T follicular helper cell (primary cell): ENCODE measurements at regions not wholly inside any gene's neighbourhood (a gene's known extent, or its start where the extent isn't known, plus 50 kb on each side); places are given as distances from the start of the nearest gene placed in this dataset.
"Not testable (repeated sequence)": the region's sequence is repeated elsewhere in the genome, so short reads cannot be mapped to it uniquely, and the experiment has no call there.

Experiments
- DNase-seq: peaks from one replicate; pipeline ENCODE4 v3.0.0-alpha.2; 2020; ENCODE audit warnings: low read depth

DNA sequence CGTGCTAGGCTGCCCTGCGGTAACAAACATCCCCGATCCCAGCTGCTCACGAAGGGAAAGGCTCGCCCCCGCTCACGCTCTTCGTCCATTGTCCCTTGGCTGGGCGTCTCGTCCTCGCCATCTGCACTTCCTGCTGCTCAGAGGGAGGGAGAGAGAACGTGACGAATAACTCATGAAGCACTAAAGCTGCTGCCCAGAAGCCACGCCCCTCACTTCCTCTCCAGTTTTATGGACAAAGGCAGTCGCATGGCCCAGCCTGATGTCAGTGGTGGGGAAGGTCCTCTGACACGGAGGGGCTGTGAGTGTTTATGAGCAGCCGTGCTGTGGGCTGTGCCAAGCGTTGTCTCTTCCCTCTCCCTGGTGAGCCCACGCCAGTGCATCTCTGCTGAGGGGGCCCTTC, 235.9 kb upstream of the SFSWAP start:
- DNase-seq, result not testable (repeated sequence)

DNA sequence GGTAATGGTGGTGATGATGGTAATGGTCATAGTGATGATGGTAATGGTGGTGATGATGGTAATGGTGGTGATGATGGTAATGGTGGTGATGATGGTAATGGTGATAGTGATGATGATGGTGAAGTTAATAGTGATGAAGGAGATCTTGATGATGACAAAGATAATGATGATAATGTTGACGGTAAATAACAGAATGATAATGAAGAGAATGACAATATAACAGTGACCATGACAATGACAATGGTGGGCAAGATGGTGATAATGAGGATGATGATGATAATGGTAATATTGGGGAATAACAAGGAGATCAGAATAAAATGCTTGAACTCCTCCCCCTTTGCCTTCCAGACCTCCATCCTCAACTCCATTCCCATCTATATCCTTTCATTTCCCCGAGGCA, 233.3 kb upstream of the SFSWAP start:
- no peak for DNase-seq

DNA sequence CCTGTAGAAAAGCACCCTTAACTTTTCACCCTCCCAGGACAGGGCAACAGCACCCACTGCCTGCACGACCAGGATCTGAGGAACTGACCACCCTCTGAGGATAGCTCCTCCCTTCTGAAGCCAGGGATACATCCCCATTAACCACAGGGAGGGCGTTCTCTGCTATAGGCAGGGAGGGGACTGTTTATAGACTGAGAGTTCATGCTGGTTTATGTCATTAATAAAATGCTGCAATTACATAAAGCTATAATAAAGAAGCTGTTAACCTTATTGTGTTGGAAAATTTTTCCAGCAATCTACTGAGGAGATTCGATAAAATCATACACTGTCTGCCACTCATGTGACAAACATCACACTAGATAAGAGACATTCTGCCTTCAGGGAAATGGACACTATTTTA, 232.4 kb upstream of the SFSWAP start:
- DNase-seq, result no peak

DNA sequence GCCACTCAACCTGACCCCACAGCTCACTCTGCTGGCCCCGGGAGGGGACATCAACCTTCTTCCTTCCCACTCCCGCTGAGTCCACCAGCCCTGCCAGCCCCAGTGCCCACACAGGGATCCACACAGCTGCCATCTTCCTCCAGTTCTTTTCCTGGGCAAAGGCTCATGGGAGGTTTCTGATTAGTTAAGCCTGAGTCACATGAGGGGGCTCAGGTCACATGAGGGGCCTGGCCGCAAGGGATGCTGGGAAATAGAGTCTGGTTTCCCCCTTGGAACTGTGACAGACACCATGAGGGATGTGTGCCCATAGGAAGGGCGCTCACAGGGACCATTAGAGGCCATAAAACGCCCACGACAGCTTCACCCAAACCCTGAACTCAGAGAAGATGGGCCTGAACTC, 228.7 kb upstream of the SFSWAP start:
- no peak for DNase-seq

DNA sequence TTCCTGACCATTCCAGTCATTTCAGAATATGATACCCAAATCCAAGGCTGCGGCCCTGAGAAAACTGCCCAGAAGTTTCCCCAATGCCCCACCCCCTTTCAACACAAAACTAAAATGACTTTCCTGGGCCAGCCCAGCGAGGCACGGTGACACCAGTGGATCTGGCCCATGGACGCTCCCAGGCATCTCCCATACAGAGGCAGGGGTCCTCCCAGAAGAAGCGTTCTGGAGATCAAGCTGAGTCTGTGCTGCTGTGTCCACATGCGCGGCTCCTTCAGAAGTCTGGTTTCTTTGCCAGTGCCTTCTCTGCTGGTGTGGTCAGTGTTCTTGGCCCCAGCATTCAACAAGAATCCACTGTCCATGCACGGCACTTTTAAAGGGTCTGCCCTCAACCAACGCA, 228.2 kb upstream of the SFSWAP start:
- no peak for DNase-seq

DNA sequence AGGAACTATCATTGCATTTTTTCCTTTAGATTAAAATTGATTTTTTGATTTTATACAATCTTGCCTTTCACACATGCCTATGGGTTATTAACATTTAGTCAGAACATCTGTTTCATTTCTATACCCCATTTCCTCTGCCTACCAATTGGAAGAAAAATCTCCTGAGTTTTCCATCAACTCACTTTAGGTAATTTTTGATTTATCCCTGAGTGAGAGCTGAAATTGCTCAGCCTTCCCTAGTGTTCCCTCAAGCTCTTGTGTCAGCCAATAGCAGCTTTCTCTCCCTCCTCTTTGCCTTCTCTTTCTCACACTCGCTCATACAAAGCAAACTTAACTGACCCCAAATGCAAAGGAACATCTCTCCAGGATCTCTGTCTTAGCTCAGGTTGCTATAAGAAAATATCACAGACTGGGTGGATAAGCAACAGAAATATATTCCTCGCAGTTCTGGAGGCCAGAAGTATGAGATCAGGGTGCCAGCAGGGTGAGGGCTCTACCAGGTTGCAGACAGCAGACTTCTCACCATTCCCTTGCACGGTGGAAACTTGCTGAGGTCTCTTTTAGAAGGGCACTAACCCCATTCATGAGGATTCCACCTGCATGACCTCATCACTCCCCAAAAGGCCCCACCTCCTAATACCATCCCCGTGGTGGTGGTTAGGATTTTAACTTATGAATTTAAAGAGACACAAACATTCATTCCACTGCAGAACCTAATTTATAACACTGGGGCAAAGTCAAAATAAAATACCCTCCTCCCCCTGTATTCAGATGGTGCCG, 224.2 kb upstream of the SFSWAP start:
- no peak for DNase-seq

DNA sequence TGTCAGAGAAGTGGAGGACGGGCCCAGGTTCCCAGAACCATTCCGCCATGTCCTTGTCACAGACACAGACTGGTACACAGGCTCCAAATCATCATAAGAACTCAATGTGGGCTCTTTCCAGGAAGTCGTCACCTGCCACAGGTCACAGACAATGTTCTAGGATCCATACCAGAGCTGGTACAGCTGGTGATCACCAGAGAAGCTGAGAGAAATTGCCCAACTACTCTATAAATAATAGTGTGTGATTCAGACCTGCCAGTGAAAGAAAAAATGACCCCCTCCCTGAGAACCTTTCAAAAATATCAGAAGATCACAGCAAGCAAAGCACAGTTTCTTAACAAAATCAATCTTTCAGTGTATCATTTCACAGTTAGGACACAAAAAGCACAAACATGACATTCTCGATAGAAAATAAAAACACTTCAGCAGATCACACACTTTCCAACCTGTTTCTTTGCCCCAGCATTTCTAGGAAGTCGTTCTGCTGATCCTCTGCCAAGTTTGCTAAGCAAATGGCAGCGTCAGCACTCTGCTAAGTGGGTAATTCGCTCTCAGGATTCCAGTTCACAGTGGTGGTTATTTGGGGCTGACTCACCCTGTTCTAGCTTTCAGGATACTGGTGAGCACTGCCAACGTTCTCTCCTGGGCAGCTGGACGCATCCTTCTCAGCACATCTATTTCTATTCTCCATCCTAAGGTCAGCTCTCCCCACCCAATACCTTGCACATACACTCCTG, 223.3 kb upstream of the SFSWAP start:
- DNase-seq, result no peak

DNA sequence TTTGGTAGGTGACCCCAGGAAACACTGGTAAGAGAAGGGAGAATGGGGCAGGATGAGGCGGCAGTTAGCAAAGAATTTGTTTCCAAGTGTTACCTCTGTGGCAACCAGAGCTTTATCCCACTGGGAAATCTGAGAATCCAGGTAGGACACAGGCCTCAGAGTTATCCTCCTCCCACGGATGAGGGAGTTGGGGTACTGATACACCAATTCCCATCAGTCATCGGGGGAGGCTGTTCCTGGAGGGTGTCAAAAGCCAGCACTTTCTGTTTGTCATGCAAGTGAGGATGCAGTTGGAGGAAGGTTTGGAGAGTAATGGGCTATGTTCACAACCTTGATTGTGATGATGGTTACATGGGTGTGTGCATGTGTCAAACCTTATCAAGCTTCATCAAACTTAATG, 221.2 kb upstream of the SFSWAP start:
- DNase-seq, result no peak

DNA sequence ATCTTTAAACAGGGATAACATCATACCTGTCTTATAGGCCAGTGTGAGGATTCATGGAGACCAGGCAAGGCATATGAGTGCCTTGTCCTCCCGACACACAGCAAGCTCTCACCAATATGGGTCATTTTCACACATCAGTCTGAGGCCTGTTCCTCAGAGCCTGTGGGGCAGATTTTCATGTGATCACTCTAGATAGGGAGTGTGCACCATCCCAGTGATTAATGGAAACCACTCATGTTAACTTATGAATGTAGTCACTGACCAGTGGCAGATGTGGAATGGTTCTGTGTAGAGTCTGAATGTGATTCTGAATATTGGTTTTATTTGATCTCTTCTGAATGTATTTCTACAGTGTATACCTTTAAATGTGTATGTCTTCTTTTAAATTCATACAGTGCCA, 219.7 kb upstream of the SFSWAP start:
- no peak for DNase-seq

DNA sequence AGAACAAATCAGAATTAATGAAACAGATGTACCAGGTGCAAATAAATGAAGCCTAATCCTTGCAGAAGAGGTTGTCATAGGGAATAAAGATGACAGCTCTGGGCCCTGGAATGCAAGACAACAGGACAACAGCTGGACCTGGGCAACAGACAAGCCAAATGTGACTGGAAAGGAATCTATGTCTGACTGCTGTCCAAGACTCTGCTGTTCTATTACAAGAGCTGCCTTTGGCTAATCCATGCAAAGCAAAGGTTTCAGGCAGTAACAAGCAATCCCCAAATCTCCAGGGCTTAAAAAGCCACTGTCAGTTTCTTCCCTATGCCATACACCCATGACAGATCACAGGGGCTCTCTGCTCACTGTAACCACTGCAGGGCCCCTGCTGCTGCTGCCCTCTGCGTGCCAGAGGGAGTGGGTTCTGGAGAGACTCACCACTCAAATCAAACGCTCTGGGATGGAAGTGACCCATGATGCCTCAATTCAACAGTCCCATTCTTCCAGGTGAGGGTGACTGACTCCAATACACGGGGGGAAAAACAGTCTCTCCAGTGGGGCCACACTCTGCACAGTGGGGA, 218.9 kb upstream of the SFSWAP start:
- DNase-seq, result no peak

DNA sequence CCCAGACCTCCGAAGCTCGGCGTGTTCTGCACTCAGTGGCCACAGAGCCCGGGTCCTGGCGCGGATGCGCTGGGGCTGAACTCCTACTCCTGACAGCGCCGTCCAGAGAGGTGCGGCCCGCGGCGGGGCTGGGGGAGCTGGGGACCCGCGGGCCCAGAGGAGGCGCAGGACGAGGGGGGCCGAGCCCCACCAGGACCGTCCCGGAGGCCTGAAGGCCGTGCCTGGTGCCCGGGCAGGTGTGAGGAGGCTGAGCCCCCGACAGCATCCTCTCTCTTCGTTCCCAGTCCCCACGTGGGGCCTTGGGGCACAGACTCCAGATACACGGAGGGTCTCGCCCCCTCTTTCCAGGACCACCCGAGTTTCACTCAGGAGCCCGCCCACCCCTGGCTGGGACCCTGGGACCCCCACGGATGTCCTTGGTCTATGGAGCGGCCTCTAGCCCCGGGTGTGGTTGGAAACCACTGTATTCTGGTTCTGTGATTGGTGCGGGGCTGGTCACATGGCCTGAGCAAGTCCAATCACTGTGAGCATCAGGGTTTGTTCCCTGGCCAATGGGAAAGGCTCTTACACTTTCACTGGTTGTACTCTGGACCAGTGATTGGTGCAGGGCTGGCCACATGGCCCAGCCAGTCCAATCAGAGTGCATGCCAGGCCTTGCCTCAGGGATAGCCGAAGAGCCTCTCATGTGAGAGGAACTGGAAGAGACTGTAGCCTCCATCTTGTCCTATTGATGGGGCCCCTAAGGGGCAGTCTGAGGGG, 217.6 kb upstream of the SFSWAP start:
- no peak for DNase-seq

DNA sequence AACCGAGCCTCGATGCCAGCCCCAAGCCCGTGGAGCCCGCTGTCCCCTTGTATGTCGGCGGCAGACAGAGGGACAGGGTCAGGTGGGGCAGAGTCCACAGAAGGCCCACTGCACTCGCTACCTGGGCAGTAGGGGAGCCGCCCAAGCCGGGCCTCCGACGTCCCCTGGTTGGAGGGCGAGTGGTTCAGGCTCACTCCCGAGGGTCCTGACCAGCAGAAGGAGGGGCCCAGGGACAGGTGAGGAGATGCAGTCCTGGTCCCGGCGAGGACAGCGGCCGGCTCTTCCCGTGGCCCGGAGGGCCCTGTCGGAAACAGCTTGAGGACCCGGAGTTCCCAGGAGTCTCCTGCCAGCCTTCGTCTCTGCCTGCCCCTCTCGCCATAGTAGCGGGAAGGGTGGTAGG, 216.7 kb upstream of the SFSWAP start:
- DNase-seq, result no peak

DNA sequence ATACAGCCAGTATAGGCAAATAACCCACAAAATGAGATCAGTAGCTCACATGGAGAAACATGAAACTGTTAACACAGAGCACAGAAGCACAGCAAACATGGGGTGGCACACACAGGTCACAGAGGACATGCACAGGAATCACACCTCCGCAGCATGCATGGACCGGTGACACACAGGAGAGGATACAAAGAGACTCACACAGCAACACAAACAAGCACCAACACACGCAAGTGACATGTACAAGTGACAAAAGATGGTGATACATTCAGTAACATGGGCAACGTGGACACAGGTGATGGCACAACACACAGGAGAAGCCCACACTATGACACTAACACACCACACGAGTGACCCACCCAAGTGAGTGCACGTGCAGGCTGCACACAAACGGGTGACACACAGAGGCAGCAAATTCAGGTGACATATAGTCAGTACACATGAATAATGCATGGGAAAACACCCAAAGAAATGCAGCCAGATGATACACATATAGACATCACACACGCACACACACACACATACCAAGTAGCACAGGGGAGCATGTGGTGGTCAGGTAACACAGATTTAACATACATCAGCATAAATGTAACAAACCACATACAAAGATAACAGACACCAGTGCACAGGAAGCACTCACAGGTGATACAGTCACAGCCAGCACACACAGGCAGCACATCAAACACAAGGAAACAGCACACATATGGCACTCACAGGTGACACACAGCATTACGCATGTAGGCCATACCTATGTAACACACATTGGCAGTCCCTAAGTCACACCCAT, 216.0 kb upstream of the SFSWAP start:
- DNase-seq, result no peak

DNA sequence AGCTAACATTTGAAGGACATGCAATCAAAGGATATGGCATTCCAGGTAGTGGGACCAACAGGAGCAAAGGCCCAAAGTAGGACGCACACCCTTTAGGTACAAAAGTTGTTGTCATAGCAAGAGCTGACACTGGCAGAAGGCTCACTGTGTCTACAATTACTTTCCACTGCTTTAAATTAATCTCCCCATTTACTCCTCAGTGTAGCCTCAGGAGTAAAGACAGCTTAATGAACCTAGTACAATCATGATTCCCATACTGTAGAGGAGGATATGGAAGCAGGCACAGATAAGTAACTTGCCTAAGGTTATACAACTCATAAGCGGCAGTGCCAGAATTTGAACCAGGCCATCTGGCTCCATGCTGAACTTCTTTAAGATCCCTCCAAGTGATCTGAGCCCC, 212.9 kb upstream of the SFSWAP start:
- DNase-seq, result no peak

DNA sequence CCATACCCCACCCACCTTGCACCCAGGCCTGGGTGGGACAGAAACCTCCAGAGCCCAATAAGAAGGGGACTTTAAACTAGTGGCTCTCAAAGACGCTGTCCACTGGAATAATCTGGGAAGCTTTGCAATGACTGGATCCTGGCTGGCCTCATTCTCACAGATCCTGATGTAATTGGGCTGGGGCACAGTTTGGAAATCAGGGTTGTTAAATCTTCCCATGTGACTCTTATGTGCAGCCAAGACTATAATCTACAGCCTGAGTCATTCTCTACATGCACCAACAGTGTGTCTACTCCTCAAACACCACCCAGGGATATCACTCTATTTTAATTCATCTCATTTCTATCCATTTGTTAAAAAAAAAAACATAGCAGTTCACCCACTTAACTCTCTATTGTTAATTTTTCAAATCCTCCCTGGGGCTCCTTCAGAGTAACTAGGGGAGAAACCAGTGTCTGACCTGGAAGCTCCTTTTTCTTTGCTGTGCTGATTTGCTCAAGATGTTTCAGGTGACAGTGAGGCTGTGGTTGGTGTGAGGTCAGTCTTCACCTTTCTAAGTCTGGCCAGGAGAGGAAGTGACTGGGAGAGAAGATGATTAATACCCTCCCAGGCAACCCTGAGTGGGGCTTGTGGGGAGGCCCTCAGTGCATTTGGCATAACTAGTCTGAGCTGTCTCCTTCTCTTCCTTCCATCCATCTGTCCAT, 211.6 kb upstream of the SFSWAP start:
- no peak for DNase-seq

DNA sequence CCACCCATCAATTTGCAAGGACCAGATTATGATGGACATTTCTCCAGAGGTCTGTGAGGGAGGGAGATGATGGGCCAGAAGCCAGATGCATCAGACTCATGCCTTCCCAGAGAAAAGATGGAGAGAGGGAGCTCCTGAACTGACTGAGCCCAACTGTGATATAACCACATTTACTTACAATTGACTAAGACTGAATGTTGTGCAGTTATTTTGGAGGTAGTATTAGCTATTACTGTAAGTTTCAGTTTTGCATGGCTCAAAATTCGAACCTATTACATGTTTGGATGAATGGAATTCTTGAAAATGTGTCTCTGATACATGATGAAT, 211.1 kb upstream of the SFSWAP start:
- no peak for DNase-seq

DNA sequence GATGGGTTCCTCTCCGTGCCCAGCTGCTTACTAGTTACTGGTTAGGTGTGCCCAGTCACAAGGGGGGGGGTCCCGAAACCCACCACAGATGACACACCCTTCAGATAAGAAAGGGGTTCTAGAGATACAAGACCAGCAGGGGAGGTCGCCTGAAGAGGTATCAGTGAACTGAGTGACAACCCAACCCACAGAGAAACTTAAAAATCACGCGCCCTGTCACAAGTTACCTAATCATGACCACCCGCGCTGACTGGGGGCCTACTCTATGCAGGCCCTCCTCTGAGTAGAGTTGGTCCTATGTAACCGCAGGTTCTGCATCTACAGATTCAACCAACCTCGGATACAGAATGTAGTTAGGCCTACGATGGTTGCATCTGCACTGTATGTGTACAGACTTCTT, 210.3 kb upstream of the SFSWAP start:
- no peak for DNase-seq

DNA sequence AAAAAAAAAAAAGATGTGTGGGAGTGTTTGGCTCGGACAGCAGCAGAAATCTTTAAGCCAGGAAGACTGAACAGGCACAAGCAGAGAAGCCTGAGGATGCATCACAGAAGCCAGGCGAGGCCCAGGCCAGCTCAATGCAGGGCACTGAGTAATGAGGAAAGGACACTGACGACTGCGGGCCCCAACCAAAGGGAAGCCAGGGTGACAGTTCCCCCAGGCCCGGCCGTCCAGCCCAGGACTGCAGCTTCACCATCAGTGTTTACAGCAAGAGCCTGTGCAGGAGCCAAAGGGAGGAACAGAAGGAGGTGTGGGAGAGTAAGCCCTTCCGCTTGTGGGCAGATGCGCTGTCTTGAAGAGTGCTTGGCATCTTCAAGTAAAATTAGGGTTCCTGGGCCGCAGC, 205.3 kb upstream of the SFSWAP start:
- DNase-seq, result no peak

DNA sequence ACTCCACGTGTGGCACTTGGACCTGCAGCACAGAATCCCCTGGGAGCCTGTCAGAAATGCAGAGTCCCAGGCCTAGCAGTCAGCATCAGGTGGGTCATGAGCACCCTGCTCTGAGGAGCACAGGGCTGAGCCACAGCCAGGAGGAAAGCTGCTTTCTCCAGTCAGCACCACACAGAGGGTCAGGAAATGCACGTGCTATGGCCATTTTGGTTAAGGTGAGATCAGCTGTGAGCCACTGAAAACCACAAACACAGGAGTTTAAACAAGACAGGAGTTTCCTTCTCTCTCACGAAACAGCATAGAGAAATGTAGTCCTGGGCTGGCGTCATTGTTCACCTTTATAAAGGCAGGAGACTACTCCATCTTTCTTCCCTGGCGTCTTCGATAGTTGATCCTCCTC, 204.5 kb upstream of the SFSWAP start:
- no peak for DNase-seq

DNA sequence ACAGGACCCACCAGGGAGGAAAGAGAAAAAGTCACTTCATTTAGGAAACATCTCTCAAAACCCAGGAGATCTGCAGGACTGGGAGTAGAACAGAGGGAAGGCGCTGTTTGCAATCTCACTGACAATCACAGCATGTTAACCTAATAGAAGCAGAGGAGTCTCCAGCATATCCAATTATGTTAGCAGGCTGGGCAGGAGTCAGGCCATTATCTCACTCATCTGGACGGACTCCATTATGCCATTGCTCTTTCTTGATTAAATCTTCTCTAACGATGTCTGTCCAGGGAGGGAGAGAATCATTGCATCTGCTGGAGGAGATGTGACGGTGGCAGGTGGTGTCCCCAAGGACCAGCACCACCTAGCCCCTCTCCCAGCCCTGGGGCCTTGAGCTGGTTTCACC, 203.8 kb upstream of the SFSWAP start:
- DNase-seq, result no peak

DNA sequence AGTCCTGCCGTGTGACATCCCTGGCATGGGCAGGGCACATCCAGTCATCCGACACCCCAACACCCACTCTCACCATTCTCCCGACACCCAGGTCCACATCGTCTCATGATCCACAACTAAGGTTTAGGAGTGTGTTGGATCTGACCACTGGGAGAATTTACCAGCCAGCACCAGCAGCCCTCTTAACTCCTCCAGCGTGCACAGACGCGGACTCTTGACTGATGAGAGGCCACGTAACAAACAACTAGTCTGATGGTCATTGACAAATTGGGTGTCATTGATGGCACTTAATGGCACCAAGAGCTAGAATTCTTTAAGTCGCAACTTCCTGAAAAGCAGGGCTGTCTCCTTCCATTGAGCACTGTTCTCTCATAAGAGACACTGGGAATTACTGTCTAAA, 203.0 kb upstream of the SFSWAP start:
- DNase-seq, result no peak
